DMS153 treated with DMSO at 0.1 percent for 48 hours (cell line): ENCODE measurements at regions not wholly inside any gene's neighbourhood (a gene's known extent, or its start where the extent isn't known, plus 50 kb on each side); places are given as distances from the start of the nearest gene placed in this dataset.
"Not testable (repeated sequence)": the region's sequence is repeated elsewhere in the genome, so short reads cannot be mapped to it uniquely, and the experiment has no call there.

ENCODE experiments used
- DNase-seq: peaks from one replicate; lab custom pipeline; 2025; ENCODE audit not compliant: unreplicated experiment; lab: John Stamatoyannopoulos, UW

DNA sequence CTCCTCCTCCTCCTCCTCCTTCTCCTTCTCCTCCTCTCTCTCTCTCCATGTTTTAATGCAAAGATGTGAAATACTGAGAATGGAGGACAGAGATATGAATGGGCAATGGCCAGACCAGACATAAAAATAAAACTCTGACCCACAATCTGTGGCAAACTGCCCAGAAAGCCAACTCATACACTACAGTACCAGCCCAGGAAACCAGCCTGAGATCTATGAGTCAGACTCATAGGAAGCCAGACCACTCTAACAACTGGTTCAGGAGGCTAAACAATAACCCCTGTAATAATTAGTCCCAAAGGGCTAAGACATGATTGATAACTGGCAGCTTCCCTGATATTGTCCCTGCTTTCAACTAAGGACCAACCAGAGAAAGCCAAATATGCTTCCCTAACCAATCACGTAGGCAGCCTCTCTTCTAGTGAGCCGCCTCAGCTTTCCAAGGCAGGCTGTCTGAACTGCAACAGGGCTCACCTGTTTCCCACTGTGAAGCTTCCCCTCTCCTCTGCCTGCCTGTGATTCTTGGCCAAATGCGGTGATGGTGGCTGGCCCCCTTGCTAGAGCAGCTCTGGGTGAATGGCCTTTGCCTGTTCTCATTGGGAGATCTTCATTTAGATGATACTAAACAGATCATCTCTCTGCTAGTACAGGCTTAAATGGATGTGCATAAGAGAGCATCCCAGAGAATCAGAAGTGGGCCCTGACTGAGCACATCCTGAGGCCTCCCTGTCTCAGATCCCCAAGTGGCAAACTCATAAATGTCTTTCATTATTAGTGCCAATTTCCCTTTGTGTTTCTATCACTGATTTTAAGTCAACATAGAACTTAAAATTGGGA is 817.6 kb downstream of the TNS3 start:
- DNase-seq, result peak; percentile 19

- no peak for DNase-seq
Measured at GRCh38 chr7:46763344-46763743, 818.6 kb downstream of the TNS3 start.

- DNase-seq, result no peak
Measured at GRCh38 chr7:46759711-46760480, 822.0 kb downstream of the TNS3 start.

DNA sequence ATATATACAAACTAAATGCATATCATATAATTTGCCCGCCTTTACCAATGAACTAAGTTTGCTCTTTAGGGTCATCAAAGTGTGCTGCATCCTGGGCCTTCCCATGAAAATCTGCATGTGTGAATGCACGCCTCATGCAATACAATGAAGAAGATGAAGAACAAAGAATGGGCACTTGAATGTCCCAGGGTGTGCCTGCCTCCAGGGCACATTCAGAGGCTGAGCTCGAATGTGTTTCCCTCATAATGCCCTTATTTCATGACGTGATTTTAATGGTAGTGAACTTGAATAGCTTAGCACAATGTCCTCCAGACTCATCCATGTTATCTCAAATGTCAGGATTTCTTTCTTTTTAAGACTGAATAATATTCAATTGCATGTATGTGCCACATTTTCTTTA is 824.9 kb downstream of the TNS3 start:
- no peak for DNase-seq

DNA sequence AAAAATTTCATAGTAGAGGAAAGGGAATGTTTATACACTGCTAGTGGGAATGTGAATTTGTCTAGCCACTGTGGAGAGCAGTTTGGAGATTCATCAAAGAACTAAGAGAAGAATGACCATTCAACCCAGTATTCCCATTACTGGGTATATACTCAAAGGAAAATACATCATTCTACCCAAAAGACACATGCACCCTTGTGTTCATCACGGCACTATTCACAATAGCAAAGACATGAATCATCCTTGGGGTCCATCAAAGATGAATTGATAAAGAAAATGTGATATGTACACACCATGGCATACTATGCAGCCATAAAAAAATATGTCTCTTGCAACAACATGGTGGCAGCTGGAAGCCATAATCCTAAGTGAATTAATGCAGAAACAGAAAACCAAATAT is 825.7 kb downstream of the TNS3 start:
- DNase-seq, result no peak

DNA sequence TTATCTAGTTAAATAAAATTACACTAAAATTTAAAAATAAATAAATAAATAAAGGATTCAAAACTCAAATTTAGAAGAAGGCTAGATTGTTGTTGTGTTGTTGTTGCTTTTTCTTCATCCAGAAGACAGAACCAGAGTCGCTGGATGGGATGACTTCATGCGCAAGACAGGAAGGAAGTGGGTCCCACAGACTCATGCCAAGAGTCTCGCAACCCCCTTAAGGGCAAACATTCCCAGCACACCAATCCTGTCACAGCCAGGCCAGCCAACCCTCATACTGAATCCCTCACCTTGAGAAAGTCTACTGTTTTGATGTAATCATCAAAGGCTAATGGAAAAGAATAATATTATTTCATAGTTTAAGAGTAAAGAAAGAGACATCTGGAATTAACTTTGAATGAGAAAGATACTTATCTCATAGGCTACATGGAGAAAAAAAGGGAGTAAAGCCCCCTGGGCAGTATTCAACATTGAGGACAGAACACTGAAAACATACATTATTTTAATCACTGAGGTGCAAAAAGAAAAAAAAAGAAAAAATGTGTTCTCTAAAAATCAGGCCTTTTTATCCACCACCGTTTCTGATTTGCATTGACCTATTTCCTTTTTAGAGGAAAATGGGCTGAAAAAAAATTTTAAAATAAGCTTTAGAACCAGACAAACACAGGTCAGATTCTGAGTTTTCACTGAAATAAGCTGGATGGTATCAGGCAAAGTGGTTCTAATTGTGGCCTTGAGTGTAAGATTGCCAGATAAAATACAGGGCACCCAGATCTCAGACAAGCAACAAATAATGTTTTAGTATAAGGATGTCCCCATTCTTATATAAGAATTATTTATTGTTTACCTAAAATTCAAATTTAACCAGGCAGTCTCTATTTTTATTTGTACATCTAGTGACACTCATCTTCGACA is 826.5 kb downstream of the TNS3 start:
- DNase-seq, result no peak

- DNase-seq, result no peak
Measured at GRCh38 chr7:46754140-46754720, 827.7 kb downstream of the TNS3 start.

DNA sequence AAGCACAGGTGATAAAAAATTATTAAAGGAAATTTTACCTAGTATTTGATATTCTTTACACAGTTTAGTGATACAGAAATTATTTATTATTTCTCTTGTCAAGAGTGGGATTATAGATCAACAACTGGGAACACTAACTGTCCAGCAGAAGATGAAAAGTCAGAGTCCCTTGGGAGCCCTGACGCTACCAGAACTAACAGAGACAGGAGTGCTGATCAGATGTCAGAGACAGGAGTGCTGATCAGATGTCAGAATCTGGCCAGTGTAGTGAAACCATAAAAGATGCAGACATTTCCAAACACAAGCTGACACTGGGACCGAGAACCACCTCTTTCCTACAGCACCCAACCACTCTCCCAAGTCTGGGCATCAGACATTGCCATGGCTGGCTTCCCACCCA is 828.2 kb downstream of the TNS3 start:
- DNase-seq, result no peak

GRCh38 chr7:46752881-46753366 is 829.0 kb downstream of the TNS3 start:
- DNase-seq, result no peak

GRCh38 chr7:46751927-46752723 is 829.8 kb downstream of the TNS3 start:
- not testable (repeated sequence) for DNase-seq

- DNase-seq, result no peak
Measured at GRCh38 chr7:46751471-46751870, 830.4 kb upstream of the IGFBP3 start.

- no peak for DNase-seq
Measured at GRCh38 chr7:46750321-46750865, 829.3 kb upstream of the IGFBP3 start.

GRCh38 chr7:46747869-46748576 is 827.0 kb upstream of the IGFBP3 start:
- no peak for DNase-seq

DNA sequence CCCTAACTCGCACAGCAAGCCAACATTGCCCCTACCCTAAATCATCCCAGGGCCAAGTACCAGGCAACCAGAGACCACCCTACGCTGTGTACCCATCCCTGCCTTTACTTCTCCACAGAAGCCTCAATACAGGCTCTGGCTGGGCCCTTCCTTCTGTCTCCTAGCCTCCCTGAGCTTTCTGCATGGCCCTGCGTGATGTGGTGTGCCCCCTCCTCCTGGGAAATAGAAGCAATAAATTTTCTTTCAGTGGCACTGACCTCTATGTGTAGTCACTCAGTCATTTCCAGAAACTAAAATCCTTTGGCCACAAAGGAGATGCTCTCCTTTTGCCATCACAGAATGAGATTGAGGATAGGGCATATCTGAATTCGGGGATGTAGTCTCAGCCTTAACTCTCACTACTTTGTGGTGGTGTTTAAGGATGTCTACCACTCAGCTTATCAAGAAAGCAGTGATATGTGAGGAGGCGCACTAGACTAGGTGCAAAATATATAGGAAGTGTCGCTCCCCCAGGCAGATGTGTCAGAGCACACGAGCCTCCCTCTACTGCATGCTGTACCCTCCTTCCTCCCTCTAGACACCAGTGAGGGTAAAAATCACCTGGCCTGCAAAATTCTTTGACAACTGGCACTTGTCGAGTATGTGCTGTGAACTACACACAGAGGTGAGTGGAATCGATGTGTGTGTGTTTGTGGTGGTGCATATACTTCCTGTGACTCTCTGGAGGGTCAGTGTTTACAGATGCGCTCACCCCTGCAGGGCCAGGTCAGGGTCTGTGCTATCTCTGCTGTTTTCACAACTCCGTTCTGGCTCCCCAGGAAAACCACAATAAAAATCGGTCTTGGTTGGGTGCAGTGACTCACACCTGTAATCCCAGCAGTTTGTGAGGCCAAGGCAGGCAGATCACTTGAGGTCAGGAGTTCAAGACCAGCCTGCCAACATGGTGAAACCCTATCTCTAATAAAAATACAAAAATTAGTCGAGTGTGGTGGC is 825.9 kb upstream of the IGFBP3 start:
- DNase-seq, result no peak

DNA sequence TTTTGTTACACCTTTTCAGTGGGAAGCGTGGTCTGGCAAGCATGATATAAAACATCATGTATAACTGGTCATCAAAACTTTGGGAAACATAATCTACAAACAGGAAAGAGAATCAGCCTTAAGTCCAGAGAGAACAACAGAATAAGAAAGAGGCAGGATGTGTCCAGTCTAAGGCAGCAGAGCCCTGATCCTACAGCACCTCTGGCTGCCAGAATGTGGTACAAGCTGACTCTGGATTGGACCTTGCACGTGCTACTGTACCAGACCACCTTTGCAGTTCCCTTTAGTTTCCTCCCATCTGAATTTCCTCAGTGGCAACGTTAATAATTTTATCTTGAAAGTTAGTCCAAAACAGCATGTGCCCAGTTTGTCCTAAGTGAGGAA is 824.6 kb upstream of the IGFBP3 start:
- no peak for DNase-seq

DNA sequence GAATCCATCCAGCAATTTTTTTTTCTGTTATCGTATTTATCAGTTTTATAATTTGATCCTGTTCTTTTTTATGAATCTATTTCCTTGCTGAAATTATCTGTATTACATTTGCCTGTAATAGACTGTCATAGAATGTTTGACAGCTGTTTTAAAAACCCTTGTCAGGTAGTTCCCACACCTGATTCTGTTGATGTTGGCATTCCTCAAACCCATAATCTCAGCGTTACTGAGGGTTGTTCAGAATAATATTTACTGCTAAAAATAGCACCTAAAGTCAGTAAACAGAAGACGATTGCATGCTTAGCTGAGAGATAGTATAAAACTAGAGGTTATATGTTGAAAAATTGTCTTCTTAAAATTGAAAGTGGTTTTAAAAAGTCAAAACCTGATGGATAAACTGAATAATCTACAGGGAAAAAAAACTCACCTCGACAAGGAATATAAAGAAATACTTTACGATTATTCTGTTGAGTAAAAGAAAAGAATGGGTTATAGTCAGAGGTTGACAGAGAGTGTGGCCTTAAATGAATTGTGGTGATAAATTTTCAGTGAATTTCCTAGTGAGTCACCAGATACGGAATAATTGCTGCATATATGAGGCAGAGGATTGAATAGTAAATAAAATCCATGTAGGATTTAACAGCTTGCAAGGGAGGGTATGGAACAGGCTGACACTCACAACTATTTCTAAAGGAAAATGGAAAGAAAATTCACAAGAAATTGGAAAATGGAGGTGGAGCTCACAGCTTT is 824.1 kb upstream of the IGFBP3 start:
- DNase-seq, result no peak

DNA sequence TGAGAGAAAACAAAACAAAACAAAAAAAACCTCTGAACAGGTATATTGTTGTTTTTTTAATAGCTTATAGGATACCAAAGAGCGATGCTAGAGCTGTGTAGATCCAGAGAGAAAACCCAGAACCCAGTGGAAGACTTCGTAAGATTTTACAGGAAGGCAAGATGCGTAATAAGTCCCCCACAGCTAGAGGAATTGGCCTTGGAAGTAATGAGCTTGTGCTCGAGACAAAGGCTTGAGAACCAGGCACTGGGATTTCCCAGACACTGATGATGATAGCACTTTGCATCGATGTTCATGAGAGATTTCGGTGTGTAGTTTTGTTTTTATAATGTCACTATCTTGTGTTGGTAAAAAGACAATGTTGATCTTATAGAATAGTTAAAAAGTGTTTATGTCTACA is 821.5 kb upstream of the IGFBP3 start:
- no peak for DNase-seq
